ENCODE measurements at regions not wholly inside any gene's neighbourhood (a gene's known extent, or its start where the extent isn't known, plus 50 kb on each side); places are given as distances from the start of the nearest gene placed in this dataset.
A peak's percentile ranks its signal among the peaks of the same experiment; 100 is the strongest.

DNA sequence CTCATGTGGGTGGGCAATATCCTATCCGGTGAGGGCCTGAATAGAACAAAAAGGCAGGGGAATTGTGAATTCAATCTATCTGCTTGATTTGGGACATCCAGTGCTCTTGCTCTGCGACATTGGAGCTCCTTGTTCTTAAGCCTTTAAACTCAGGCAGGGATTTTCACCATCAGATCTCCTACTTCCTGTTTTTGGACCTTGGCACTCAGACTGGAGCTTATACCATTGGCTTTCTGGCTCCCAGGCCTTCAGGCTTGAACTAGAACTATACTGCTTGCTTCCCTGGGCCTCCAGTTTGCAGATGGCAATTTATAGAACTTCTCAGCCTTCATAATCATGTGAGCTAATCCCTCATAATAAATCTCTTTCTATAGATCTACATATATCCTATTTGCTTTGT lies 134.3 kb upstream of the CLINT1 start:
- no peaks in the 10 kb centered on the region for H3K36me3 ChIP-seq
- no peak for FAIRE-seq
- no peak for DNase-seq
- intact Hi-C loops (cut with DNase I), result no loop called here
- 92 to 95% methylated on average over 2 of the region's 2 CpGs for WGBS, 2 donors
- no peaks in the 10 kb centered on the region for H3K4me1 ChIP-seq
- H3K4me3 ChIP-seq, result no peak overlapping the region
- no peaks in the 10 kb centered on the region for H3K27me3 ChIP-seq
- TF ChIP-seq, protein P1, sequence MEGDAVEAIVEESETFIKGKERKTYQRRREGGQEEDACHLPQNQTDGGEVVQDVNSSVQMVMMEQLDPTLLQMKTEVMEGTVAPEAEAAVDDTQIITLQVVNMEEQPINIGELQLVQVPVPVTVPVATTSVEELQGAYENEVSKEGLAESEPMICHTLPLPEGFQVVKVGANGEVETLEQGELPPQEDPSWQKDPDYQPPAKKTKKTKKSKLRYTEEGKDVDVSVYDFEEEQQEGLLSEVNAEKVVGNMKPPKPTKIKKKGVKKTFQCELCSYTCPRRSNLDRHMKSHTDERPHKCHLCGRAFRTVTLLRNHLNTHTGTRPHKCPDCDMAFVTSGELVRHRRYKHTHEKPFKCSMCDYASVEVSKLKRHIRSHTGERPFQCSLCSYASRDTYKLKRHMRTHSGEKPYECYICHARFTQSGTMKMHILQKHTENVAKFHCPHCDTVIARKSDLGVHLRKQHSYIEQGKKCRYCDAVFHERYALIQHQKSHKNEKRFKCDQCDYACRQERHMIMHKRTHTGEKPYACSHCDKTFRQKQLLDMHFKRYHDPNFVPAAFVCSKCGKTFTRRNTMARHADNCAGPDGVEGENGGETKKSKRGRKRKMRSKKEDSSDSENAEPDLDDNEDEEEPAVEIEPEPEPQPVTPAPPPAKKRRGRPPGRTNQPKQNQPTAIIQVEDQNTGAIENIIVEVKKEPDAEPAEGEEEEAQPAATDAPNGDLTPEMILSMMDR (IDR thresholded peaks at IDR 0.05), result no peak
- no peak for ATAC-seq
- no peak overlapping the region for H3K27ac ChIP-seq
- no peaks in the 10 kb centered on the region for H3K9me3 ChIP-seq

DNA sequence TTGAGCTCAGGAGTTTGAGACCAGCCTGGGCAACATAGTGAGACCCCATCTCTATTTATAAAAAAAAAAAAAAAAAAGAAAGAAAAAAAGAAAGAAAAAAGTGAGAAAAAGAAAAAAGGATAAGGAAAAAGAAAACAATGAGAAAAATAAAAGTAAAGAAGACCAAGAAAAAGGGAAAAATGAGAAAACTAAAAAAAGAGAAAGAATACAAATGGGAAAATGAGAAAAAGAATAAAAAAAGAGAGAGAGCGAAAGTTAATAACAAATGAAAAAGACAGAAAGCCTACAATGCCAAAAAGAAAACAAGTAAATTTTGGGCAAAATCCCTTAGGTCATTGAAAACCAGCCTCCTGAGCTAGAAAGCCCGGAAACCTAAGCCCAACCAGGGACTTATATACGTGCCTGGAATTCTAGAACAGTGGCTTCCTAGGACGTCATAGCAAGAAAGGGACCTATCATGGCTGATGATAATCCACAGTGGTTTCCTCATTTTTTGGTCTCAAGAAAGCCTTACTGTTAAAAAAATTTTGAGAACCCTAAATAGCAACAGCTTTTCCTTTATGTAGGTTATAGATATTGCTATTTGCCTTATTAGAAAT lies 131.7 kb upstream of the CLINT1 start:
- intact Hi-C loops (cut with DNase I), result no loop called here
- no peak for ATAC-seq
- TF ChIP-seq, protein P1 (IDR thresholded peaks at IDR 0.05), result no peak
- Histone ChIP-seq H3K4me1 (no peaks in the 10 kb centered on the region), H3K27ac (no peak overlapping the region), H3K9me3 (no peaks in the 10 kb centered on the region), H3K36me3 (no peaks in the 10 kb centered on the region), H3K27me3 (no peaks in the 10 kb centered on the region), H3K4me3 (no peak overlapping the region)
- FAIRE-seq, result no peak
- DNase-seq, result no peak
- 86 to 93% methylated on average over 4 of the region's 4 CpGs for WGBS, 2 donors

GRCh38 chr5:157989296-157989695 lies 130.4 kb upstream of the CLINT1 start:
- ATAC-seq (no peak), DNase-seq (no peak), FAIRE-seq (no peak)
- 83 to 84% methylated on average over 6 of the region's 6 CpGs for WGBS, 2 donors
- H3K4me1 ChIP-seq, result no peaks in the 10 kb centered on the region
- H3K4me3 ChIP-seq, result no peak overlapping the region
- H3K9me3 ChIP-seq, result no peaks in the 10 kb centered on the region
- H3K27me3 ChIP-seq, result no peaks in the 10 kb centered on the region
- H3K27ac ChIP-seq, result no peak overlapping the region
- intact Hi-C loops (cut with DNase I), result no loop called here
- no peaks in the 10 kb centered on the region for H3K36me3 ChIP-seq
- TF ChIP-seq, protein P1 (IDR thresholded peaks at IDR 0.05), result no peak

DNA sequence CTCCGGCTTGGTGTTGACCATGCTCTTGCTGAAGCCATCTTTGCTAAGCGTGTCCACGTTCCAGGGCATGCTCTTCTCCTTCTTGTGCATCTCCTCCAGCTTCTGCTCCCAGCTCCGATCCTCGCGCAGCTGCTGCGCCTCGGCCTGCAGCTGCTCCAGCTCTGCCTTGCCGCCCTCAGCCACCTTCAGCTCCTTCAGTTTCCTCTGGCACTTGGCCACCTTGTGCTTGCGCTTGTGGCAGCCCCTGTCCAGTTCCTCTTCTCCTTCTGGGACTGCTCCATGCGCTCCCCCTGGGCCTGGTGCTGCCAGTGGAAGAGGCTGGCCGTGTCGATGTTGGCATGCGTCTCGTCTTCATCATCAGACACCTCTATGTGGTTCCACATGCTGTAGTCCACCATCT lies 128.3 kb upstream of the CLINT1 start:
- no peak overlapping the region for H3K4me3 ChIP-seq
- WGBS, 2 donors, result 91 to 94% methylated on average over 15 of the region's 15 CpGs
- FAIRE-seq (no peak), DNase-seq (peak in 1 of 6 donors; percentile 52), ATAC-seq (no peak)
- TF ChIP-seq, protein P1 (IDR thresholded peaks at IDR 0.05), result no peak
- no peaks in the 10 kb centered on the region for H3K27me3 ChIP-seq
- no peaks in the 10 kb centered on the region for H3K4me1 ChIP-seq
- no peak overlapping the region for H3K27ac ChIP-seq
- no peaks in the 10 kb centered on the region for H3K9me3 ChIP-seq
- intact Hi-C loops (cut with DNase I), result no loop called here
- no peaks in the 10 kb centered on the region for H3K36me3 ChIP-seq

DNA sequence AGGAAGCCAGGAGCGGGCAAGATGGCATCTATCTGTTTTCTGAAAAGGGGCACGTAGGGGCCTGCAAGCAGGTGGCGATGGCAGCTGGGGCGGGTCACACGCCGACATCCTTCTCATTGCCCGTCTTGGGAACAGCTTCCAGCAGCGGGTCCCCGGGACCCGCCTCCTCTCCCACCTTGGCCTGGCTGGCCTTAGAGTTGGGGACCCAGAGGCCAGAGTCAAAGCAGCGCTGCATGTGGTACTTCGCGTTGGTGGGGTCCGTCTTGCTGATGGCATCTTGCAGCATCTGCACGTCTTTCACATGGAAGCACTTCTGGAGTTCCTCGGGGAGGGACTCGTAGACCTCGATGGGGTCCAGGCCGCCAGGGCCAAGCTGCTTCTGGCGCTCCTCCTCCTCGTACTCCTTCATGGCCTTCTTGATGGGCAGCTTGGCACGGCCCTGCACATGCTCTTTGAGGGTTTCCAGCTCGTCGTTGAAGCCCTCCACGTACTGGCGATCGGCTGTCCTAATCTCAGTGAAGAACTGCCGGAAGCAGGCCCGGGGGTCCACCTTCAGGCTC lies 127.6 kb upstream of the CLINT1 start:
- Histone ChIP-seq H3K27me3 (no peaks in the 10 kb centered on the region), H3K36me3 (no peaks in the 10 kb centered on the region), H3K4me1 (no peaks in the 10 kb centered on the region), H3K9me3 (no peaks in the 10 kb centered on the region), H3K27ac (no peak overlapping the region), H3K4me3 (no peak overlapping the region)
- TF ChIP-seq, protein P1 (IDR thresholded peaks at IDR 0.05), result no peak
- DNase-seq, result peak in 1 of 6 donors; percentile 46
- WGBS, 2 donors, result 94 to 97% methylated on average over 29 of the region's 29 CpGs
- intact Hi-C loops (cut with DNase I), result no loop called here
- no peak for FAIRE-seq
- no peak for ATAC-seq

All from pancreas (tissue), 10 donors.